Left ventricle myocardium inferior (tissue), 1 donor: ENCODE measurements at regions not wholly inside any gene's neighbourhood (a gene's known extent, or its start where the extent isn't known, plus 50 kb on each side); places are given as distances from the start of the nearest gene placed in this dataset.

Experiments used
- DNase-seq: peaks from one replicate; pipeline ENCODE4 v3.0.0-alpha.2; 2020
- H3K27ac ChIP-seq: fragments of 200-600 bp; replicated peaks from 2 replicates; pipeline ENCODE4 v1.8.0; 2021
- H3K27me3 ChIP-seq: fragments of 200-600 bp; 2 replicates; pipeline ENCODE4 v1.8.0; 2021; ENCODE audit warnings: low read depth
- H3K36me3 ChIP-seq: fragments of 200-600 bp; 2 replicates; pipeline ENCODE4 v1.8.0; 2021
- H3K4me1 ChIP-seq: fragments of 200-600 bp; 2 replicates; pipeline ENCODE4 v1.8.0; 2021
- H3K4me3 ChIP-seq: fragments of 200-600 bp; 2 replicates; pipeline ENCODE4 v1.8.0; 2021; ENCODE audit warnings: mild to moderate bottlenecking, moderate library complexity
- H3K9me3 ChIP-seq: fragments of 200-600 bp; replicated peaks from 2 replicates; pipeline ENCODE4 v1.8.0; 2021
- CTCF ChIP-seq: fragments of 200-600 bp; IDR thresholded peaks from 2 replicates; pipeline ENCODE4 v1.8.0; 2021; ENCODE audit warnings: antibody characterized with exemption, mild to moderate bottlenecking, borderline replicate concordance
- intact Hi-C: fragments of 100-400 bp; cut with micrococcal nuclease; formaldehyde crosslinking; loops from one replicate; pipeline ENCODE4 v1.11.0; 2022
- donor health status: DM: no; HTN: yes; CAD: no; lungs with severe emphysema.

GRCh38 chr20:39623584-39624234 is 661.6 kb downstream of the DHX35 start:
- intact Hi-C loops, result no loop called here
- Histone ChIP-seq H3K27me3 (peaks cover 10% of the 10 kb centered on the region), H3K4me1 (no peaks in the 10 kb centered on the region), H3K36me3 (no peaks in the 10 kb centered on the region), H3K9me3 (no peaks in the 10 kb centered on the region), H3K4me3 (no peak overlapping the region), H3K27ac (no peak overlapping the region)
- no peak for TF ChIP-seq CTCF
- DNase-seq, result no peak

DNA sequence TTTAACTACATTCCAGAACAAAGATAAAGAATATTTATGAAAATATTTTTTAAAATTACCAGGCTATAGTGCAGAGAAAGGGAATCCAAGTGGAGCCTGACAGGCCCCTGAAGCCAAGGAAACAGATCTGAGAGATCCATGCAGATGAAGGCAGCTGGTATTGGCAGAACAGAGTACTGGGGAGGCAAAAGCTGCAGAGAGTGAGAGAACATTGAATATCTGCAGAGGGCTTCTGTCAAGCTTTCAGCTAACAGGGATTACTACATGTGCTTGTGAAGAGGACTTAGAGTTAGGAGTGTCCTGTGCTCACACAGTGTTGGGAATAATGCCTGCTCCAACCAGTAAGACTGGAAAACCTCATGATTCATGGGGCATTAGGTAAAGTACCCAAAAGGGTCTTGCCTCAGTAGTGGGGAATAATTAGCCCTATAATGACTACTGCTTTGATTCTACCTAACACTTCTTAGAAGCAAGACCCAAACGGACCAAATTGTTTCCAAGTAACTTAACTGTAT is 657.2 kb downstream of the DHX35 start:
- intact Hi-C loops, result no loop called here
- no peak overlapping the region for H3K27ac ChIP-seq
- H3K4me1 ChIP-seq, result no peaks in the 10 kb centered on the region
- no peaks in the 10 kb centered on the region for H3K27me3 ChIP-seq
- TF ChIP-seq CTCF, result no peak
- no peak for DNase-seq
- H3K4me3 ChIP-seq, result no peak overlapping the region
- H3K36me3 ChIP-seq, result no peaks in the 10 kb centered on the region
- peaks cover 9% of the 10 kb centered on the region for H3K9me3 ChIP-seq

DNA sequence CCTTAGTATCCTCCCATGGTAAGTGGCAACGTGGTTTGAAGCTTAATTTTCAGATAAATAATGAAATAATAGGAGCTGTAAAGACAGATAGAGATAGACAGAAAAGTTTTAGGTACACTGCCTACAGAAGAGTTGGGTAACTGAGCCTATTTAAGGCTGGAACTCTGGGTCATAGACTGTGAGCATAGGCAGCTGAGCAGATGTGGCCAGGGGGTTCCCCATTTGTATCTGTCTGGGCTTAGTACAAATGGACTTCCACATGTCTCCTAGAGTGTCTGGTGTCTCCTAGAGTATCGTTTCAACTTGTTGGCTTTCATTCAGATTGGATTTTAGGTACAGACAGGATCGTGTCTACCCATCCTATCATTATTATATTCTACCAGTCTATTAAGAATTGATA is 649.8 kb downstream of the DHX35 start:
- no peak for TF ChIP-seq CTCF
- H3K9me3 ChIP-seq, result peaks cover 33% of the 10 kb centered on the region
- DNase-seq, result no peak
- H3K4me1 ChIP-seq, result no peaks in the 10 kb centered on the region
- H3K4me3 ChIP-seq, result no peak overlapping the region
- no peaks in the 10 kb centered on the region for H3K36me3 ChIP-seq
- no peak overlapping the region for H3K27ac ChIP-seq
- intact Hi-C loops, result no loop called here
- H3K27me3 ChIP-seq, result peaks cover 8% of the 10 kb centered on the region

- TF ChIP-seq CTCF, result no peak
- H3K4me3 ChIP-seq, result no peak overlapping the region
- no peak overlapping the region for H3K27ac ChIP-seq
- H3K27me3 ChIP-seq, result peaks cover 21% of the 10 kb centered on the region
- intact Hi-C loops, result no loop called here
- H3K36me3 ChIP-seq, result no peaks in the 10 kb centered on the region
- H3K4me1 ChIP-seq, result no peaks in the 10 kb centered on the region
- DNase-seq, result no peak
- peaks cover 24% of the 10 kb centered on the region for H3K9me3 ChIP-seq
Observed at GRCh38 chr20:39607141-39607540, 645.0 kb downstream of the DHX35 start.

GRCh38 chr20:39605908-39606307 is 643.8 kb downstream of the DHX35 start:
- DNase-seq, result no peak
- TF ChIP-seq CTCF, result no peak
- Histone ChIP-seq H3K36me3 (no peaks in the 10 kb centered on the region), H3K4me1 (no peaks in the 10 kb centered on the region), H3K27ac (no peak overlapping the region), H3K4me3 (no peak overlapping the region), H3K9me3 (peaks cover 18% of the 10 kb centered on the region), H3K27me3 (peaks cover 21% of the 10 kb centered on the region)
- intact Hi-C loops, result no loop called here
